MCF 10A (cell line): ENCODE measurements at regions not wholly inside any gene's neighbourhood (a gene's known extent, or its start where the extent isn't known, plus 50 kb on each side); places are given as distances from the start of the nearest gene placed in this dataset.
"Not testable (repeated sequence)": the region's sequence is repeated elsewhere in the genome, so short reads cannot be mapped to it uniquely, and the experiment has no call there.

Experiments used
- BruUV-seq: library from RNA; stranded (reverse); fragments of 400-500 nt; replicated peaks from 2 replicates; lab custom pipeline; 2021; lab: Mats Ljungman, UMichigan
- CTCF ChIA-PET: fragments of 300-600 bp; sonication (Branson Sonifier 250); formaldehyde crosslinking; extraction: SDS; loops from one replicate; lab custom pipeline; 2021; ENCODE audit warnings: antibody characterized with exemption, inconsistent platforms; lab: Yijun Ruan, JAX
- POLR2A ChIA-PET: fragments of 300-600, 350-650 bp; sonication (Branson Sonifier 250); formaldehyde crosslinking; extraction: SDS; loops from one replicate; lab custom pipeline; 2020; ENCODE audit warnings: antibody characterized with exemption, inconsistent platforms; lab: Yijun Ruan, JAX
- DNase-seq: peaks from one replicate; pipeline ENCODE4 v3.0.0-alpha.2; 2018; ENCODE audit not compliant: unreplicated experiment
- H3K27ac Mint-ChIP-seq: one replicate; pipeline ENCODE4 v1.8.0; 2022; ENCODE audit warnings: mild to moderate bottlenecking, low read depth, mixed read lengths; ENCODE audit not compliant: unreplicated experiment
- H3K27me3 Mint-ChIP-seq: one replicate; pipeline ENCODE4 v1.8.0; 2022; ENCODE audit warnings: mixed read lengths; ENCODE audit not compliant: insufficient read depth, unreplicated experiment
- H3K36me3 Mint-ChIP-seq: one replicate; pipeline ENCODE4 v1.8.0; 2022; ENCODE audit warnings: mild to moderate bottlenecking, moderate library complexity, mixed read lengths; ENCODE audit not compliant: insufficient read depth, unreplicated experiment
- H3K4me1 Mint-ChIP-seq: one replicate; pipeline ENCODE4 v1.8.0; 2022; ENCODE audit warnings: mixed read lengths; ENCODE audit not compliant: insufficient read depth, unreplicated experiment
- H3K4me3 Mint-ChIP-seq: one replicate; pipeline ENCODE4 v1.8.0; 2022; ENCODE audit warnings: mild to moderate bottlenecking, moderate library complexity, mixed read lengths; ENCODE audit not compliant: unreplicated experiment
- H3K9me3 Mint-ChIP-seq: one replicate; pipeline ENCODE4 v1.8.0; 2022; ENCODE audit warnings: mixed read lengths; ENCODE audit not compliant: unreplicated experiment
- intact Hi-C: fragments of 100-400 bp; cut with micrococcal nuclease; formaldehyde crosslinking; loops from 2 replicates; pipeline ENCODE4 v1.14.1; 2022
- TF ChIP-seq, protein P1 (sequence below): fragments of 200-600 bp; IDR thresholded peaks from one replicate; pipeline ENCODE4 v1.8.0; 2022; ENCODE audit warnings: antibody characterized with exemption, mild to moderate bottlenecking; ENCODE audit not compliant: unreplicated experiment

DNA sequence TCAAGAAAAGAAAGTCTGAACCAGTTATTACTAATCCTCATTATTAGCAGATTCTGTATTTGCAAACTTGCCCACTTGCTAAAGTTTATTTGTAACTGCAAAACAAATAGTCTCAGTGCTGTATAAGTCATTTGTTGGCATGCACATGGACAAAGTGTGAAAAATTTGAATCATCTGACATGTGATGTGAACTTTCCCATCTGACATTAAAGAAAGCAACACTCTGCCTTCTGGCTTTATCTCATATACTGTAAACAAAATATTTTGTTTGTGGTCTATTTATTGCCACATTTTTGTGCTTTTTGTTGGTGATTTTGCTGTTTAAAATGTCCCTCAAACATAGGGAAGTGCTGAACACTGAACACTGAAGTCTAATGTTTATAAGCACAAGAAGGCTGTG lies 513.8 kb downstream of the RPL10L start:
- no peak overlapping the region for H3K27ac Mint-ChIP-seq
- TF ChIP-seq, protein P1, sequence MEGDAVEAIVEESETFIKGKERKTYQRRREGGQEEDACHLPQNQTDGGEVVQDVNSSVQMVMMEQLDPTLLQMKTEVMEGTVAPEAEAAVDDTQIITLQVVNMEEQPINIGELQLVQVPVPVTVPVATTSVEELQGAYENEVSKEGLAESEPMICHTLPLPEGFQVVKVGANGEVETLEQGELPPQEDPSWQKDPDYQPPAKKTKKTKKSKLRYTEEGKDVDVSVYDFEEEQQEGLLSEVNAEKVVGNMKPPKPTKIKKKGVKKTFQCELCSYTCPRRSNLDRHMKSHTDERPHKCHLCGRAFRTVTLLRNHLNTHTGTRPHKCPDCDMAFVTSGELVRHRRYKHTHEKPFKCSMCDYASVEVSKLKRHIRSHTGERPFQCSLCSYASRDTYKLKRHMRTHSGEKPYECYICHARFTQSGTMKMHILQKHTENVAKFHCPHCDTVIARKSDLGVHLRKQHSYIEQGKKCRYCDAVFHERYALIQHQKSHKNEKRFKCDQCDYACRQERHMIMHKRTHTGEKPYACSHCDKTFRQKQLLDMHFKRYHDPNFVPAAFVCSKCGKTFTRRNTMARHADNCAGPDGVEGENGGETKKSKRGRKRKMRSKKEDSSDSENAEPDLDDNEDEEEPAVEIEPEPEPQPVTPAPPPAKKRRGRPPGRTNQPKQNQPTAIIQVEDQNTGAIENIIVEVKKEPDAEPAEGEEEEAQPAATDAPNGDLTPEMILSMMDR = no peak

DNA sequence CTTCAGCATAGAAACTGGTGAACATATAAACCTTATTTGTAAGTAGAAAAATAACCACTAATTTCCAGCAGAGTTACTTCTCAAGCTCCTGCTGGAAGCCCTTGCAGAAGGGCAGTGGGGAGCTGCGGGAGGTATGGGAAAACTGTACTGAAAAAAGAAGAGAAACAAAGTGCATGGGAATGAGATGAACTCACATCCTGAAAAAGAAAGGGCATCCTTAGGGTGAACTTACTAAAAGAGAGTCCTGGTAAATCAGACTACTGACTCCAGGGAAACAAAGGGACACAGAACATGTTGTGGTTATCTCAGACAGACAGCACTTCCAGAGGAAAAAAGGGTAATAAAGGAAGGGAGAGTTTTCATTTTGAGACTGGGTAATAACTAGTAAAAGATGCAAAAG lies 515.1 kb downstream of the RPL10L start:
- no peaks in the 10 kb centered on the region for H3K36me3 Mint-ChIP-seq
- no peaks in the 10 kb centered on the region for H3K9me3 Mint-ChIP-seq
- H3K27ac Mint-ChIP-seq = no peak overlapping the region
- peaks cover 67% of the 10 kb centered on the region for H3K27me3 Mint-ChIP-seq
- no peaks in the 10 kb centered on the region for H3K4me1 Mint-ChIP-seq
- CTCF ChIA-PET = no interaction called here
- BruUV-seq = no TSS peak
- DNase-seq = no peak
- H3K4me3 Mint-ChIP-seq = no peak overlapping the region
- TF ChIP-seq, protein P1 = no peak
- intact Hi-C loops = no loop called here
- POLR2A ChIA-PET = no interaction called here

More for the DNA sequence above, 513.8 kb downstream of the RPL10L start:
- ChIA-PET CTCF (no interaction called here), POLR2A (no interaction called here)
- no peaks in the 10 kb centered on the region for H3K36me3 Mint-ChIP-seq
- no peaks in the 10 kb centered on the region for H3K9me3 Mint-ChIP-seq
- H3K4me1 Mint-ChIP-seq = no peaks in the 10 kb centered on the region
- DNase-seq = no peak
- no TSS peak for BruUV-seq
- H3K4me3 Mint-ChIP-seq = no peak overlapping the region
- intact Hi-C loops = no loop called here
- H3K27me3 Mint-ChIP-seq = peaks cover 66% of the 10 kb centered on the region

DNA sequence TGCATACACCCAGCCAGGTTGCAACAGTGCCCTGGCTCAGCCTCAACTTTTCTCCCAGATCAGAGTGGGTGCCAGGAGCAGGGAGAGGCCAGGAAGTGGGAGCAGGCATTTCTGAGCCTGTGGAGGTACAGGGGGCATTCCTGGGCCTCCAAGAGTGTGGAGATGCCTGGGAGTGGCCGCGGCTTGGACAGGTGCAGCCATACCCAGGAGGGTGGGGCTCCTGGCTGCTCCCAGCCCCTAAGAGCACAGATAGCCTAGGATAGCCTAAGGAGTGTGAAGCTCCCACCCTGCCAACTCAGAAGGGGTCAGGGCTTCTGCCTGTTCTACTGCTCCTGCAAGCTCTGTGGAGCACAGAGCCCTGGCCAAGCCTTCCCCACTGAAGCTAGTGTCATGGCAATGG lies 543.4 kb downstream of the RPL10L start:
- H3K4me1 Mint-ChIP-seq = no peaks in the 10 kb centered on the region
- ChIA-PET POLR2A (no interaction called here), CTCF (no interaction called here)
- intact Hi-C loops = no loop called here
- TF ChIP-seq, protein P1 = no peak
- no peak overlapping the region for H3K27ac Mint-ChIP-seq
- H3K27me3 Mint-ChIP-seq = no peaks in the 10 kb centered on the region
- H3K36me3 Mint-ChIP-seq = no peaks in the 10 kb centered on the region
- DNase-seq = no peak
- H3K9me3 Mint-ChIP-seq = peaks cover 34% of the 10 kb centered on the region
- no peak overlapping the region for H3K4me3 Mint-ChIP-seq
- no TSS peak for BruUV-seq

DNA sequence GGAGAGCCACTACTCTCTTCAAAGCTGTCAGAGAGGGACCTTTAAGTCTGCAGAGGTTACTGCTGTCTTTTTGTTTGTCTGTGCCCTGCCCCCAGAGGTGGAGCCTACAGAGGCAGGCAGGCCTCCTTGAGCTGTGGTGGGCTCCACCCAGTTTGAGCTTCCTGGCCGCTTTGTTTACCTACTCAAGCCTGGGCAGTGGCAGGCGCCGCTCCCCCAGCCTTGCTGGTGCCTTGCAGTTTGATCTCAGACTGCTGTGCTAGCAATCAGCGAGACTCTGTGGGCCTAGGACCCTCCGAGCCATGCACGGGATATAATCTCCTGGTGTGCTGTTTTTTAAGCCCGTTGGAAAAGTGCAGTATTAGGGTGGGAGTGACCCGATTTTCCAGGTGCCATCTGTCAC lies 550.7 kb downstream of the RPL10L start:
- BruUV-seq, H3K27ac Mint-ChIP-seq, H3K36me3 Mint-ChIP-seq, intact Hi-C loops, H3K4me1 Mint-ChIP-seq, CTCF ChIA-PET, DNase-seq, H3K4me3 Mint-ChIP-seq, H3K27me3 Mint-ChIP-seq, POLR2A ChIA-PET: not testable (repeated sequence)
- H3K9me3 Mint-ChIP-seq = peaks cover 15% of the 10 kb centered on the region

DNA sequence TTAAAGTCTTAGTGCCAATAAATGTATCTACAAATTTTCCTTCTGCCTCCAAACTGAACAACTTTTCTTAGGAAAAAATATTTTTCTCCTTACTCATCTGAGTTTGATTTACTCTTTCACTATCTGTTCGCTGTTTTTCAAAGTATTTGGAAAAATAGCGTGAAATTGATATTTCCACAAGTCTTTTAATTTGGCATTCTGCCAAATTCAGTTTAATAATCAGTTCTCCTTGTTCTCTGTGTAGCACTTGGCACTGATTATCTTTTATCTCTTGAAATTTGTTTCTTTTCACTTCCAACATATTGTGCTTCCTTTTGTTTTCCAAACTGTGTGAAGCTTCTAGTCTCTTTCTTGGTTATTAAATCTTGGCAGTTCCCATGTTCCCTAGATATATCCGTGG lies 559.8 kb downstream of the RPL10L start:
- no peak overlapping the region for H3K4me3 Mint-ChIP-seq
- intact Hi-C loops = no loop called here
- ChIA-PET POLR2A (no interaction called here), CTCF (no interaction called here)
- no peaks in the 10 kb centered on the region for H3K4me1 Mint-ChIP-seq
- no peaks in the 10 kb centered on the region for H3K36me3 Mint-ChIP-seq
- no peaks in the 10 kb centered on the region for H3K9me3 Mint-ChIP-seq
- no peak overlapping the region for H3K27ac Mint-ChIP-seq
- no peaks in the 10 kb centered on the region for H3K27me3 Mint-ChIP-seq
- BruUV-seq = no TSS peak
- TF ChIP-seq, protein P1 = no peak
- DNase-seq = no peak
